ENCODE measurements at regions not wholly inside any gene's neighbourhood (a gene's known extent, or its start where the extent isn't known, plus 50 kb on each side); places are given as distances from the start of the nearest gene placed in this dataset.

GRCh38 chr5:54772684-54773083 is 212.7 kb downstream of the ESM1 start:
- Mint-ChIP-seq H3K27ac (peak overlapping the region; percentile 96), H3K4me1 (peaks cover 42 to 69% of the 10 kb centered on the region in 2 donors), H3K36me3 (no peaks in the 10 kb centered on the region), H3K27me3 (no peaks in the 10 kb centered on the region), H3K4me3 (peak overlapping the region in 1 of 2 donors; percentile 37), H3K9me3 (no peaks in the 10 kb centered on the region)
- peak; percentile 68 for DNase-seq
- peak; percentile 93 for ATAC-seq (replicated peaks)

GRCh38 chr5:54772231-54772630 is 213.2 kb downstream of the ESM1 start:
- peaks cover 0 to 1% of the 10 kb centered on the region in 2 donors for H3K36me3 Mint-ChIP-seq
- ATAC-seq (replicated peaks) = no peak
- DNase-seq = no peak
- peak overlapping the region in 1 of 2 donors; percentile 37 for H3K4me3 Mint-ChIP-seq
- H3K9me3 Mint-ChIP-seq = no peaks in the 10 kb centered on the region
- H3K27me3 Mint-ChIP-seq = no peaks in the 10 kb centered on the region
- H3K4me1 Mint-ChIP-seq = peaks cover 44 to 74% of the 10 kb centered on the region in 2 donors
- peak overlapping the region; percentile 96 for H3K27ac Mint-ChIP-seq

GRCh38 chr5:54769746-54770145 is 215.6 kb downstream of the ESM1 start:
- Mint-ChIP-seq H3K27ac (no peak overlapping the region), H3K4me1 (peaks cover 58 to 86% of the 10 kb centered on the region in 2 donors), H3K4me3 (no peak overlapping the region), H3K9me3 (no peaks in the 10 kb centered on the region), H3K36me3 (peaks cover 0 to 7% of the 10 kb centered on the region in 2 donors), H3K27me3 (no peaks in the 10 kb centered on the region)
- DNase-seq (no peak), ATAC-seq (replicated peaks) (no peak)

- Mint-ChIP-seq H3K36me3 (peaks cover 0 to 7% of the 10 kb centered on the region in 2 donors), H3K4me1 (peaks cover 59 to 86% of the 10 kb centered on the region in 2 donors), H3K4me3 (no peak overlapping the region), H3K27me3 (no peaks in the 10 kb centered on the region), H3K9me3 (no peaks in the 10 kb centered on the region), H3K27ac (peak overlapping the region; percentile 67)
- ATAC-seq (replicated peaks) = no peak
- DNase-seq = no peak
Observed at GRCh38 chr5:54769072-54769471, 216.3 kb downstream of the ESM1 start.

GRCh38 chr5:54766748-54767147 is 218.6 kb downstream of the ESM1 start:
- Mint-ChIP-seq H3K27ac (peak overlapping the region; percentile 39), H3K4me1 (peaks cover 56 to 82% of the 10 kb centered on the region in 2 donors), H3K9me3 (no peaks in the 10 kb centered on the region), H3K4me3 (no peak overlapping the region), H3K27me3 (no peaks in the 10 kb centered on the region), H3K36me3 (peaks cover 0 to 7% of the 10 kb centered on the region in 2 donors)
- DNase-seq (no peak), ATAC-seq (replicated peaks) (no peak)

- H3K36me3 Mint-ChIP-seq = peaks cover 0 to 7% of the 10 kb centered on the region in 2 donors
- no peak for DNase-seq
- ATAC-seq (replicated peaks) = peak; percentile 28 to 29
- no peak overlapping the region for H3K4me3 Mint-ChIP-seq
- no peaks in the 10 kb centered on the region for H3K27me3 Mint-ChIP-seq
- H3K4me1 Mint-ChIP-seq = peaks cover 61 to 79% of the 10 kb centered on the region in 2 donors
- no peaks in the 10 kb centered on the region for H3K9me3 Mint-ChIP-seq
- no peak overlapping the region for H3K27ac Mint-ChIP-seq
Observed at GRCh38 chr5:54765165-54766028, 220.0 kb downstream of the ESM1 start.

GRCh38 chr5:54764102-54765090 is 221.0 kb downstream of the ESM1 start:
- Mint-ChIP-seq H3K27ac (no peak overlapping the region), H3K36me3 (peaks cover 0 to 7% of the 10 kb centered on the region in 2 donors), H3K4me3 (no peak overlapping the region), H3K9me3 (no peaks in the 10 kb centered on the region), H3K4me1 (peaks cover 59 to 78% of the 10 kb centered on the region in 2 donors), H3K27me3 (no peaks in the 10 kb centered on the region)
- ATAC-seq (replicated peaks) (peak; percentile 61 to 71), DNase-seq (no peak)

GRCh38 chr5:54761213-54761701 is 224.1 kb downstream of the ESM1 start:
- Mint-ChIP-seq H3K27ac (no peak overlapping the region), H3K27me3 (no peaks in the 10 kb centered on the region), H3K9me3 (peaks cover 0 to under 1% of the 10 kb centered on the region in 2 donors), H3K36me3 (no peaks in the 10 kb centered on the region), H3K4me3 (no peak overlapping the region), H3K4me1 (peaks cover 48 to 66% of the 10 kb centered on the region in 2 donors)
- no peak for DNase-seq
- ATAC-seq (replicated peaks) = no peak

GRCh38 chr5:54760182-54760935 is 225.0 kb downstream of the ESM1 start:
- ATAC-seq (replicated peaks) (peak; percentile 30 to 38), DNase-seq (no peak)
- Mint-ChIP-seq H3K9me3 (peaks cover 4 to 6% of the 10 kb centered on the region in 2 donors), H3K36me3 (no peaks in the 10 kb centered on the region), H3K27me3 (no peaks in the 10 kb centered on the region), H3K27ac (no peak overlapping the region), H3K4me1 (peaks cover 52 to 67% of the 10 kb centered on the region in 2 donors), H3K4me3 (no peak overlapping the region)

GRCh38 chr5:54758038-54758437 is 227.4 kb downstream of the ESM1 start:
- no peaks in the 10 kb centered on the region for H3K27me3 Mint-ChIP-seq
- no peak overlapping the region for H3K4me3 Mint-ChIP-seq
- no peak overlapping the region for H3K27ac Mint-ChIP-seq
- H3K4me1 Mint-ChIP-seq = peaks cover 50 to 70% of the 10 kb centered on the region in 2 donors
- peaks cover 4 to 6% of the 10 kb centered on the region in 2 donors for H3K9me3 Mint-ChIP-seq
- peaks cover 0 to under 1% of the 10 kb centered on the region in 2 donors for H3K36me3 Mint-ChIP-seq
- DNase-seq (no peak), ATAC-seq (replicated peaks) (no peak)

- ATAC-seq (replicated peaks) (no peak), DNase-seq (no peak)
- peaks cover 4 to 6% of the 10 kb centered on the region in 2 donors for H3K9me3 Mint-ChIP-seq
- H3K36me3 Mint-ChIP-seq = peaks cover 0 to 3% of the 10 kb centered on the region in 2 donors
- peaks cover 53 to 70% of the 10 kb centered on the region in 2 donors for H3K4me1 Mint-ChIP-seq
- no peak overlapping the region for H3K4me3 Mint-ChIP-seq
- H3K27me3 Mint-ChIP-seq = no peaks in the 10 kb centered on the region
- no peak overlapping the region for H3K27ac Mint-ChIP-seq
Observed at GRCh38 chr5:54757541-54757940, 227.9 kb downstream of the ESM1 start.

GRCh38 chr5:54756796-54757402 is 228.5 kb downstream of the ESM1 start:
- Mint-ChIP-seq H3K27ac (peak overlapping the region; percentile 45), H3K27me3 (no peaks in the 10 kb centered on the region), H3K9me3 (peaks cover 4 to 6% of the 10 kb centered on the region in 2 donors), H3K4me1 (peaks cover 51 to 68% of the 10 kb centered on the region in 2 donors), H3K4me3 (no peak overlapping the region), H3K36me3 (peaks cover 0 to 3% of the 10 kb centered on the region in 2 donors)
- ATAC-seq (replicated peaks) (no peak), DNase-seq (no peak)

GRCh38 chr5:54756301-54756700 is 229.1 kb downstream of the ESM1 start:
- peak overlapping the region; percentile 17 to 33 for H3K4me3 Mint-ChIP-seq
- H3K27ac Mint-ChIP-seq = peak overlapping the region; percentile 45

More at GRCh38 chr5:54756301-54756700, 229.1 kb downstream of the ESM1 start:
- Mint-ChIP-seq H3K9me3 (peaks cover 5 to 6% of the 10 kb centered on the region in 2 donors), H3K27me3 (no peaks in the 10 kb centered on the region), H3K36me3 (peaks cover 2 to 3% of the 10 kb centered on the region in 2 donors), H3K4me1 (peaks cover 51 to 67% of the 10 kb centered on the region in 2 donors)
- ATAC-seq (replicated peaks) = no peak
- no peak for DNase-seq
